HepG2 (cell line): ENCODE measurements at regions not wholly inside any gene's neighbourhood (a gene's known extent, or its start where the extent isn't known, plus 50 kb on each side); places are given as distances from the start of the nearest gene placed in this dataset.

Experiments used
- ATAC-seq: fragments of 200-7000 bp; cut with Tn5 transposase; 3 replicates; pipeline ENCODE4 v1.9.1; 2020; ENCODE audit warnings: mild to moderate bottlenecking, moderate library complexity
- BruUV-seq: library from RNA; stranded (reverse); fragments of 400-500 nt; replicated peaks from 2 replicates; lab custom pipeline; 2021; lab: Mats Ljungman, UMichigan
- CTCF ChIA-PET: fragments of 300-600 bp; formaldehyde crosslinking; extraction: SDS; loops from one replicate; lab custom pipeline; 2021; ENCODE audit warnings: low total read pairs, inconsistent platforms, low intra/inter-chr PET ratio; lab: Yijun Ruan, JAX
- POLR2A ChIA-PET: fragments of 350-600 bp; sonication (Branson Sonifier 250); formaldehyde crosslinking; loops from one replicate; lab custom pipeline; 2020; ENCODE audit warnings: antibody characterized with exemption, inconsistent platforms; lab: Yijun Ruan, JAX
- DNase-seq: peaks from one replicate; pipeline ENCODE4 v3.0.0-alpha.2; 2015; ENCODE audit warnings: low spot score
- FAIRE-seq: peaks from 3 replicates; lab custom pipeline; 2011; peaks lifted over from hg19 to GRCh38; lab: Jason Lieb, UNC
- H2AFZ ChIP-seq: one replicate; pipeline ENCODE4 v1.6.1; 2011; ENCODE audit warnings: low read length, inconsistent platforms
- H3K27ac ChIP-seq: fragments of 300-600 bp; 3 replicates; pipeline ENCODE4 v1.8.0; 2011; ENCODE audit warnings: mixed run types, mild to moderate bottlenecking, mixed read lengths, low read length, inconsistent platforms; ENCODE audit not compliant: insufficient read depth; ENCODE audit errors: extremely low read length
- H3K27me3 ChIP-seq, 2 experiments: fragments of 200-600 bp in 1 of 2; 2 replicates in 1 of 2; 3 replicates in 1 of 2; pipeline versions ENCODE4 v1.6.0 to v1.8.0; 2011; ENCODE audit warnings: low read length in 2 of 2, mild to moderate bottlenecking in 2 of 2, moderate library complexity in 2 of 2, inconsistent platforms in 1 of 2; ENCODE audit not compliant: insufficient read depth in 2 of 2, control insufficient read depth in 1 of 2
- H3K36me3 ChIP-seq, 2 experiments: fragments of 200-600 bp in 1 of 2; replicated peaks in 1 of 2; 2 replicates in 1 of 2; 3 replicates in 1 of 2; pipeline versions ENCODE4 v1.5.1 to v1.8.0; 2011; ENCODE audit warnings: low read length in 2 of 2, inconsistent platforms in 1 of 2; ENCODE audit not compliant: insufficient read depth in 2 of 2, control insufficient read depth in 1 of 2
- H3K4me1 ChIP-seq: 2 replicates; pipeline ENCODE4 v1.5.1; 2012; ENCODE audit warnings: low read length, inconsistent platforms; ENCODE audit not compliant: insufficient read depth
- H3K4me2 ChIP-seq: 2 replicates; pipeline ENCODE4 v1.6.0; 2011; ENCODE audit warnings: low read depth, low read length, inconsistent platforms
- H3K4me3 ChIP-seq, 3 experiments: fragments of 200-600 bp in 1 of 3; sonication (generic), shearing (Covaris generic) in 1 of 3; replicated peaks in 1 of 3; 2 replicates each; pipeline ENCODE4 v1.5.1; 2011 to 2016; ENCODE audit warnings: low read length in 3 of 3, inconsistent platforms in 2 of 3, low read depth in 2 of 3, mild to moderate bottlenecking in 2 of 3, control low read depth in 1 of 3, mixed read lengths in 1 of 3; ENCODE audit not compliant: insufficient read depth in 1 of 3
- H3K79me2 ChIP-seq: one replicate; pipeline ENCODE4 v1.6.1; 2011; ENCODE audit warnings: low read length, inconsistent platforms; ENCODE audit not compliant: insufficient read depth
- H3K9ac ChIP-seq: 2 replicates; pipeline ENCODE4 v1.6.0; 2011; ENCODE audit warnings: mild to moderate bottlenecking, low read depth, low read length, inconsistent platforms; ENCODE audit not compliant: insufficient read depth
- H3K9me3 ChIP-seq: 2 replicates; pipeline ENCODE4 v1.5.1; 2012; ENCODE audit warnings: mild to moderate bottlenecking, low read length
- H4K20me1 ChIP-seq: 2 replicates; pipeline ENCODE4 v1.6.0; 2011; ENCODE audit warnings: inconsistent platforms, mild to moderate bottlenecking, low read length, moderate library complexity; ENCODE audit not compliant: insufficient read depth
- CEBPB ChIP-seq: IDR thresholded peaks from 2 replicates; pipeline ENCODE4 v1.6.1; 2011; ENCODE audit warnings: low read depth, low read length, improper control_type of control experiment, borderline replicate concordance
- CEBPG ChIP-seq: IDR thresholded peaks from 2 replicates; pipeline ENCODE4 v1.6.1; 2016
- EP300 ChIP-seq, 3 experiments: sonication (generic) in 1 of 3; formaldehyde crosslinking in 1 of 3; IDR thresholded peaks; 2 replicates each; pipeline versions ENCODE4 v1.5.1 to v1.6.1; 2011 to 2020; ENCODE audit warnings: low read depth in 2 of 3, low read length in 2 of 3, borderline replicate concordance in 1 of 3, improper control_type of control experiment in 1 of 3, mild to moderate bottlenecking in 1 of 3, missing genetic modification reagents in 1 of 3, moderate library complexity in 1 of 3
- FOXA1 ChIP-seq, 2 experiments: fragments of 450-650 bp in 1 of 2; sonication (generic) in 1 of 2; formaldehyde crosslinking in 1 of 2; IDR thresholded peaks; 2 replicates each; pipeline versions ENCODE4 v1.4.0 to v1.6.1; 2016 to 2020; ENCODE audit warnings: missing genetic modification reagents in 1 of 2
- FOXA3 ChIP-seq: IDR thresholded peaks from 2 replicates; pipeline ENCODE4 v1.6.1; 2016; ENCODE audit warnings: missing genetic modification reagents, missing compliant biosample characterization
- HNF4A ChIP-seq: sonication (generic); formaldehyde crosslinking; IDR thresholded peaks from 2 replicates; pipeline ENCODE4 v1.4.0; 2020; ENCODE audit warnings: missing genetic modification reagents
- KLF15 ChIP-seq: sonication (generic); formaldehyde crosslinking; IDR thresholded peaks from 2 replicates; pipeline ENCODE4 v1.8.1; 2023; ENCODE audit warnings: borderline replicate concordance, mild to moderate bottlenecking, inconsistent platforms, missing genetic modification reagents, mixed read lengths
- SNAI1 ChIP-seq: sonication (generic); formaldehyde crosslinking; IDR thresholded peaks from 2 replicates; pipeline ENCODE4 v1.5.0; 2020; ENCODE audit warnings: mild to moderate bottlenecking, missing genetic modification reagents, borderline replicate concordance
- WGBS: methylation state at CpG from one replicate; pipeline ENCODE4 v1.1.6; 2017; ENCODE audit warnings: low lambda C conversion rate; 5-methylcytosine and 5-hydroxymethylcytosine counted together
- in situ Hi-C: cut with HindIII; loops from 2 replicates; pipeline ENCODE4 v1.10.0; 2017; ENCODE audit warnings: low pct_unique_long_range_greater_than_20kb; ENCODE audit not compliant: extremely low pct_ligation_motif_present
- intact Hi-C: fragments of 100-400 bp; cut with micrococcal nuclease; formaldehyde crosslinking; loops from one replicate; pipeline ENCODE4 v1.10.0; 2022; ENCODE audit not compliant: unreplicated experiment

GRCh38 chr5:131042021-131042789 lies 122.9 kb downstream of the HINT1 start:
- H4K20me1 ChIP-seq, result no peaks in the 10 kb centered on the region
- TF ChIP-seq SNAI1 (CRISPR knock-in tag) (no peak), EP300 (IDR thresholded peaks at IDR 0.05; ENCODE audit: low read depth in 2 of 2, low read length in 2 of 2) (peak in 1 of 2 experiments; percentile 4; a peak in 1 of 4 replicates), EP300 (CRISPR knock-in tag; IDR thresholded peaks at IDR 0.05; ENCODE audit: borderline replicate concordance) (no peak), FOXA3 (CRISPR knock-in tag) (peak; percentile 22; the same call in 1 of the 2 replicates), KLF15 (CRISPR knock-in tag) (no peak), FOXA1 (IDR thresholded peaks at IDR 0.05) (no peak), FOXA1 (CRISPR knock-in tag; IDR thresholded peaks at IDR 0.05) (0 out of 2 replicates have a peak, but pooled peaks have one; percentile 7), HNF4A (CRISPR knock-in tag) (peak; percentile 41), CEBPG (CRISPR knock-in tag) (peak; percentile 68), CEBPB (peak; percentile 71; the same call in 1 of the 2 replicates)
- no peaks in the 10 kb centered on the region for H3K79me2 ChIP-seq
- H2AFZ ChIP-seq, result no peak overlapping the region
- ATAC-seq (peak; percentile 86), DNase-seq (peak; percentile 42), FAIRE-seq (no peak)
- H3K4me2 ChIP-seq, result no peak overlapping the region
- ChIA-PET CTCF (no interaction called here), POLR2A (no interaction called here)
- in situ Hi-C loops (no loop called here), intact Hi-C loops (no loop called here)
- no peak overlapping the region for H3K9ac ChIP-seq
- no peak overlapping the region for H3K27ac ChIP-seq
- H3K4me1 ChIP-seq, result peaks cover 18% of the 10 kb centered on the region
- no peaks in the 10 kb centered on the region for H3K27me3 ChIP-seq
- 8% methylated on average over 2 of the region's 2 CpGs for WGBS
- H3K36me3 ChIP-seq, result no peaks in the 10 kb centered on the region
- BruUV-seq, result no TSS peak
- no peaks in the 10 kb centered on the region; the same call in 1 of the 2 replicates for H3K9me3 ChIP-seq
- H3K4me3 ChIP-seq, result no peak overlapping the region
